Myocyte (in vitro differentiated cells): ENCODE measurements at regions not wholly inside any gene's neighbourhood (a gene's known extent, or its start where the extent isn't known, plus 50 kb on each side); places are given as distances from the start of the nearest gene placed in this dataset.

Source experiments
- DNase-seq: peaks from one replicate; pipeline ENCODE4 v3.0.0-alpha.2; 2012; ENCODE audit warnings: low read depth

DNA sequence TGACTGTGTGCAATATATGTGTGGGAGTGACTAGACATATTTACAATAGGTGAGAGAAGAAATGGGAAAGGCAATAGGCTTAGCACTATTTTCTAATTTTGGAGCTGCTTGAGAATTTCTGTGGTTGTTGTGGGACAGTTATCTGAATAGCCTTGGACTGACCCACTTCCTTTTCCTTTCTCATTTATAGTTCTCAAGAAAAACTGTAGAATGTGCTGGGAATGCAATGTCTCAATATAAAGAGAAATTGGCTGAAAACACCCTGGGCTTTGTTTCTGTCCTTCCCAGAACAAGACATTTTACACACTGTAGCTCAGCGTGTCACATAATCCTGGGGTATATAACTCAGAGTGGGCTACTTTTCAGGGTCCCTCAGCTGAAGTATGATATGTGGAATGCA is 153.0 kb upstream of the RHOBTB1 start:
- no peak for DNase-seq

DNA sequence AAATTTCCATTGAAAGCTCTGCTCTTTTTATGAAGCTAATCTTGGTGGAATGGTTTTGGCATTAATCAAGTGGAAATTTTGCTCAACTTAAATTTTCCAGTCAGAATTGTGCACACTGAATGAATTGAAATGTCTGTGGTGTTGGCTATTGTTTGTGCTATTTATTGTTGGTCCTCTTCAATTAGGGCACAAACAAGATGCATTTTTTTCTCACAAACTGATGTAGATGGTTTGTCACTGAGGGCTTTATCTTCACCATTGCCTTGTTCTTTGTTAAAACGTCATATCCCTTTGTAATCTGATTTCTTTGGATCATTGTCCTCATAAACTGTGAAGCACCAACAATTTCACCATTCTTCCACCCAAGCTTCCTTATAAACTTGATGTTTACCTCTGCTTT is 152.1 kb upstream of the RHOBTB1 start:
- no peak for DNase-seq

DNA sequence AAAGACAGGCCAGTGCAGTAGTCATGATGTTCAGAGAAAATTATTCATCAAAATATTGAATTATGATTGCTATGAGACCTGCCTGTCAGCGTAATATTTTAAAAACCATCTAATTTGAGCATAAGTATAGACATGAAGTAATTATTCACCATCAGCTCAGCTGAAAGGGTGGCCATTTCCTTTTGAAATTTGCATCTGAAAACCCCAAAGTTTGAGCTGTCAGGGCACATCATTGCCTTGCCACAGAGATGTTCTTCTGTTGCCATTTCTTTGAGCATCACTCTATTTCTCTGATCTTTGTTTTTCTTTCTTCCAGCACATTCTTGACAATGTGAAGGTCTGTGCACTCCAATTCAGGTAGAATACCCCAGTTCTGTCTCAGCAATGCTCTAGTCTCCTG is 147.5 kb upstream of the RHOBTB1 start:
- no peak for DNase-seq

DNA sequence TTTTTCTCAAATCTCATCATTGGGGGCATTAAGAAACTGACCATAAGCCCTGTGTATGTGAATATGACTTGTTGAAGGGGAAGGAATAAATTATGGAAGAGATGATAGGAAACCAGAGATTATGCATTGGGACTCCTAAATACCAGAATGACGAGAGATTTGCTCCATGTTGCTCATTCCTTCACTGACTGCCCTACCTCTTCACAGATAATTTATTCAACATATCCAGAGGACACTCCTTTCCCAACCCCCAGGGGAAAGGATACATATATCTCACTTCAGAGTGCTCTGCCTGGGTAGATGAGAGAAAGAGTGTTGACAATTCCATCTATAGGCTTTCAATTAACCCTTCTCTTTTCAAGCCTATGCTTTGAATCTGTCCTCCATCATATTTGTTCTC is 145.3 kb upstream of the RHOBTB1 start:
- DNase-seq = no peak

DNA sequence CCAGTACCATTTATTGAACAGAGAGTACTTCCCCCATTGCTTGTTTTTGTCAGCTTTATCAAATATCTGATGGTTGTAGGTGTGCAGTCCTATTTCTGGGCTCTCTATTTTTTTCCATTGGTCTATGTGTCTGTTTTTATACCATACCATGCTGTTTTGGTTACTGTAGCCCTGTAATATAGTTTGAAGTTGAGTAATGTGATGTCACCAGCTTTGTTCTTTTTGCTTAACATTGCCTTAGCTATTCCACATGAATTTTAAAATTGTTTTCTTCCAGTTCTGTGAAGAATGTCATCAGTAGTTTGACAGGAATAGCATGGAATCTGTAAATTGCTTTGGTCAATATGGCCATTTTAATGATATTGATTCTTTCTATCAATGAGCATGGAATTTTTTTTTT is 140.5 kb upstream of the RHOBTB1 start:
- DNase-seq = no peak

DNA sequence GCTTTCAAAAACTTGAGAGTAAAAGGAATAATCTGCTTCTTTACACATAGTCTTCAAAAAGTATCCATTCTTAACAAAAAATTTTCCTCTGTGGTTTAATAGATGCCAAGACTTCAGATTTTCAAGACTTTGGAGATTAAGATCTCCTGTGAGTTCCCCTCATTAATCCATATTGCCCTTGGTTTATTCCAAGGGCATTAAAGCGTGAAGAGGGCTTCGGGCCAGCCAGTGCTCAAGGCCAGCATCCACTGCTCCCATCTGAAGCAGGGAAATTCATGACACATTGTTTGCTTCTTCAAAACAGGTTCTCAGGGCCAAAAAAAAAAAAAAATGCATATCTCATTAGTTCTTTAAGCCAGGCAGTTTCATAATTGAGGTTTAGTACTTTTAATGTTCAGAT is 137.3 kb upstream of the RHOBTB1 start:
- DNase-seq = no peak

DNA sequence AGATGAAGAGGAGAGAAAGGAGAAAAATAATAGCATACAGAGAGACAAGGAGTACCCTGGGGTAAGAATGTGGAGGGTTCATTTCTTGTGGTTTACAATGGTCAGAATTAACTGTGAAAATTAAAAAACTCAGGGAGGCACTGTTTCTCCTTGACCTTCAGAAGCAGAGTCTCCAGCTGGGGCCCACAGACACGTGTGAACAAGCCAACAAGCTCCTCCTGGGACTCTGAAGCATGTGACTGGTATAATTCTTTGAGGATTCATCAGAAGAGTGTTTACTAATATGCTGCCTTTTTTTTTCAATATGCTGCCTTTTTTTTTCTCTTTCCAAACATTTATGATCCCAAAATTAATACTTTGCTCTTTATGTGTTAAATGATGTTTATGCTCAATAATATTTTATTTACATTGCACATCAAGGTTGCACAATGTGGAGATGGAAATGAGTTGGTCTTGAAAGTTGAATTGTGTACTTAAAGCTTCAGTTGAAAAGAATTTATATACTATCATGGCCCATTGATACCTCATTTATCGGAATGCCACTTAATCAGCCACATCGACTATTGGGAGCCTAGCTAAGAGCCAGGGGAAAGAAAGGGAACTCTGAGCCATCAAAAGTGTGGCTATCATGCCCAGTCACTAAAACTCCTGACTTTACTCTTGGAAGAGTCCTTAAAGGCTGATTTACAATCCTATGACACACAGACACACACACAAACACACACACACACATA is 134.7 kb upstream of the RHOBTB1 start:
- peak; percentile 49 for DNase-seq

DNA sequence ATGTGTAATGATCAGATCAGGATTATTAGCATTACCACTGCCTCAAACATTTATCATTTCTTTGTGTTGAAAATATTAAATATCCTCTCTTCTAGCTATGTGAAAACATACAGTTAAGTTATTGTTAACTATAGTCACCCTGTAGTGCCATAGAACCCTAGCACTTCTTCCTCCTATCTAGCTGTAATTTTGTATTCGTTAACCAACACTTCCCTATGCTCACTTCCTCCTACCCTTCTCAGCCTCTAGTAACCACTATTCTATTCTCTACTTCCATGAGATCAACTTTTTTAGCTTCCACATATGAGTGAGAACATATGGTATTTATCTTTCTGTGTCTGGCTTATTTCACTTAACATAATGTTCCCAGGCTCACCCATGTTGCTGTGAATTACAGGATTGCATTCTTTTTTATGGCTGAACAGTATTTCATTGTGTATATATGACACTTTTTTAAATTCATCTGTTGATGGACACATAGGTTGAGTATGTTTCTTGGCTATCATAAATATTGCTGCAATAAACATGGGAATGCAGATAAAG is 132.7 kb upstream of the RHOBTB1 start:
- DNase-seq = no peak

DNA sequence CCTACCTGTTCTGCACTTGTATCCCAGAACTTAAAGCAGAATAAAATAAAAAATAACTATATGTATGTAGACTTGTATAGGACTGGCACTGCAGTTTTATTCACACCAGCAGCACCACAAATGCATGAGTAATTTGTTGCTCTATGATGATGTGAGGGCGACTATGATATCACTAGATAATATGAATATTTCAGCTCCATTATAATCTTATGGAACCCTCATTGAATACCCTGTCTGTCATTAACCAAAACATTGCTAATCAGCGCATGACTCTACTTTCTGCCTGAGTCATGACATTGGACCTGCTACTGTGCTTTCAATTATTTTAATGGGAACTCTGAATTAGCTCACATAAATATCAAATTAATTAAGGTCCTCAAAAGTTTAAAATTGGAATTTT is 129.4 kb upstream of the RHOBTB1 start:
- no peak for DNase-seq

DNA sequence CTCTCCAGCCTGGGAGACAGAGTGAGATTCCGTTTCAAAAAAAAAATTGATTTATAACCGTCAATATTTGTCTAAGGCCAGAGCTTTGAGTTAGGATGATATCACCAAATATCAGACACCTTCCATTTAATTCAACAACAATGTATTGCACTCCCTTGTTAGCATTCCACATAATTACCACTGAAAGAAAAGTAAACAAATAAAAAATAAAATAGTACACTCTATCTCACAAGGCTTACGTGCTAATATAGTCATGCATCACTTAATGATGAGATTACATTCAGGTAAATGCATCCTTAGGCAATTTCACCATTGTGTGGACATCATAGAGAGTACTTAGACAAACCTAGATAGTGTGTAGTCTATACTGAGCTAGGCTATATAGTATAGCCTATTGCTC is 127.6 kb upstream of the RHOBTB1 start:
- DNase-seq = no peak

DNA sequence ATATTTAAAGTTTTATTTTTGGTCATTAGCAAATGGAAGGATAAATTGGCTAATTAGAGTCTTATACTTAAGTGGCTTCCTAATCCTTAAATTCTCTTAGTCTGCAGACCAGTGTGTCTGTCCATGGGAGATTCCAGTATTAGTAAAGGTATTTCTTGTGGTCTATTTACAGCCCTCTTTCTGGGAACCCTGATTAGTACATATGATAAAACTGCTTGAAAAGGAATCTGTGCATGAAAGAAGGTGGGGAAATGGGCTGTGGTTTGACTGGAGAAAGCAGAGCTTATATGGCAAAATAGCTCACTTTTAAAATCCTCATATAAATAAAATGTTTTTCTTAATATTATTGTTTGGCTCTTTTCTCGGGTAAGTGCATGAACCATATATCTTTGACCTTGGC is 124.5 kb upstream of the RHOBTB1 start:
- no peak for DNase-seq

DNA sequence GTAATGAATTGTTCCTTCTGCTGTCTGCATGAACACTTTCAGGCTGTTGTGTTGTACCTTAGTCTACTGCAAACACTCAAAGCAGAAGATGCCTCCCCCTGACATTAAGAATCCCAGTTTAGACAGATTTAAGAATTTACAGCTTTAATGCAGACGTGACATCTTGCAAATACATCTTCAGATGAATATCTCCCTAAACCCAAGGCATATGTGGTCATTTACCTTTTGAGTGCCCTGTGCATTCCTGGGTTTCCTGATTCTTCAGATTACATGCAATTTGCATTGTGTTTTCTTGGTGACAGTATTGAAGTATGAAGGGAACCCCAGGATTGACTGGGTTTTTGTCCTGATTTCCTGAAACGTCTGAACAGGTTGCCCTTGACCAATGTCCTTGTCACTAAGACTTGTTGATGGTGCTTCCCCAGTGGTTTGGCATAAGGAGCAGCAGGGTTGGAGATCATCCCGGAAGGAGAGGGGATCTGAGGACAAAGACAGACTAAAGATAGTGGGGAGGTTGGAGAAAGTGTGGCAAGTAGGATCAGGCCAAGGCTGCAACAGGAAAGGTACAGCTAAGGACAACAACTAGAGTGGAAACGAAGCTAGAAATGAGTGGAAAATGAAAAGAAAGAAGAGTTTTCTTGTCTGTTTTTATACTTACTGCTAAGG is 123.8 kb upstream of the RHOBTB1 start:
- DNase-seq = no peak

DNA sequence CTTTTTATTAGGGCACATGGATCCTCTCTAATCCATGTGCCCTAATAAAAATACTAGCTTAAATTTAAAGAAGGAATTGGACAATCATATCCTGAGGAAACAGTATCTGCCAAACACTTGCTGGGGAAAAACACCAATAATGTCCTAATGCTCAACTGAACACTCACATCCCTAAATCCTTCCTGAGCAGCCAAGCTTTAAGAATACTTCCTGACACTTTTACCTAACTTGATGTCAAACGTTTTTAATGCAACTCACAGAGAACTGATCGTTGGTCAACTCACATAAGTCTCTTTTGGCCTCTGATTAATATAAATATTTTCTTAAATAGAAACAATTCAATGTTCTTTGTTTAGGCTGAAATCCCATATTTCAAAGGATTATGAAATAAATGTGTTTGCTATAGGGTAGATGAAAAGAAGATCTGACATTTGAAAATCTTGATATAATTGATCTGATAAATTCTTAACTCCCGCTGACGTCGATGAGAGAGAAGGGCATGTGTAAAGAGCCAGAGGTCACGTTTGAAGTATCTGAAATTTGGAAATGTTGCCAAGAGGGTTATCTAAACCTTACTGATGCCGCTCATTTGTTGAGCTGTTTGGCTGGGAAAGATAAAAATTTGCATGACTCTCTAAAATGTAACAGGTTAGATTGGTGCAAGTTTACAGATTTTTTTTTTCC is 122.8 kb upstream of the RHOBTB1 start:
- no peak for DNase-seq

DNA sequence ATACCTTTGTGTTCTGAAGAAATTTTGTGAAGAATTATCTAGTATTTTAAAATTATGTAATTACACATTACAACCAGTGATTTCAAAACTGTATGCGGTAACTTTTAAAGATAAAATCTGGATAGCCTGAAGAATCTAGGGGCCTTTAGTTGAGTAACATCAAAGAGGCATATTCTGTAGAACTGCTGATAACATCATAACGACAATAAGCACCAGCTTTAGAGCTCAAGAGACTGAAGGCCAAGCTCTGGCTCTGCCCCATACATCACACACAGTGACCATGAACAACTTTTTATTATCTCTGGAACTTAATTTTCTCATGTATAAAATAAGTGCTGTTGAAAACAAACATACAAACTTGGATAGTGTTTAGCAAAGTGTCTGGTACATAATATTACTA is 121.1 kb upstream of the RHOBTB1 start:
- DNase-seq = no peak

DNA sequence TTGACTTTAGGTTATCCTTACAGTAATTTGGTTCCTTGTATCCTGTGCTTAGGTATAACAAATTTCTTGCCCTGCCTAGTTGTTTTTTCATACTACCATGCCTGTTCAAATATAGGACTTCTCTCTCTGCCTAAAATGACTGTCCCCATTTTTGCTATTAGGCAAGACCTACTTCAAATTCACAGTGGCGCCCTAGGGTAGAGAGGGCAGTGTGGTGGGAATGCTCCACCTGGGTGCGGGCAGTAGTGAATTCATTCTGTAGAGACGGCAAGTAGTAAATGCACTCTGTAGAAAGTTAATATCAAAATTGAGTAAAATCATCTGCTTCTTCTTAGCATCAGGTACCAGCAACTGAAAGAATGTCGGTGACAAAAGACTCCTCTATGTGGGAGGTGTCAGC is 120.4 kb upstream of the RHOBTB1 start:
- DNase-seq = no peak

DNA sequence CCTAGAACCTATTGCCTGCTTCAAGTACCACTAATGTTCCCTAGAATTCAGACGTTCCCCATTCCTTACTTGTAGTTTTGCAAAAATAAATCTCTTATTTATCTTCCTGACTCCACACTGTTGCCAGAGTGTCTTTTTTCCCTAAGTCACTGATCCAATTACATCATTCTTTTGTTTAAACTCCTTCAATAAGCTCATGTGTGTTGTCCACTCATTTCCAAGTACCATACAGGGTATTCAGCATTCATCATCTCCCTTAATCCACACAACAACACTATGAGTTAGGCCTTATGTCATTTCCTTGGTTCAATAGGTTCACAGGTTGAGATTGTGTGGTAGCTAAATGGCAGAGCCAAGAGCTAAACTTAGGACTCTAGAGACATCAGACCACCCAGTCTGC is 119.9 kb upstream of the RHOBTB1 start:
- no peak for DNase-seq

DNA sequence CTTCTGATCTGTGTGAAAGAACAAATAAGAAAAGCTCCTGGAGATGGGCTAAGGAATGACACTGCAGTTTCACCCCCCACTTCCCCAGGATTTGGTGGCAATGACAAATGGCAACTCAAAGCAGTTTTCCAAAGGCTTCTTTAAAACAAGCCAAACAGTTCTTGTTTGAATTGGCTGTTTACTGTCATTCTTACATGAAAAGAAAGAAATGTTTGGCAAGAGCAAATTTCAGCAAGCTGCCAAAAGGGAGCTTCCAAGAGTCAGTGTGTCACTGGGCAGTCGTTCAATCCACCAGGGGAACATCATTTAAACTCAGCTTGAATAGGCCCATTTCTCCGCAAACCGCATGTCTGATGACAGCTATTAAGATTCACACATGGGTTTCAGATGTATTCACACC is 119.0 kb upstream of the RHOBTB1 start:
- no peak for DNase-seq

DNA sequence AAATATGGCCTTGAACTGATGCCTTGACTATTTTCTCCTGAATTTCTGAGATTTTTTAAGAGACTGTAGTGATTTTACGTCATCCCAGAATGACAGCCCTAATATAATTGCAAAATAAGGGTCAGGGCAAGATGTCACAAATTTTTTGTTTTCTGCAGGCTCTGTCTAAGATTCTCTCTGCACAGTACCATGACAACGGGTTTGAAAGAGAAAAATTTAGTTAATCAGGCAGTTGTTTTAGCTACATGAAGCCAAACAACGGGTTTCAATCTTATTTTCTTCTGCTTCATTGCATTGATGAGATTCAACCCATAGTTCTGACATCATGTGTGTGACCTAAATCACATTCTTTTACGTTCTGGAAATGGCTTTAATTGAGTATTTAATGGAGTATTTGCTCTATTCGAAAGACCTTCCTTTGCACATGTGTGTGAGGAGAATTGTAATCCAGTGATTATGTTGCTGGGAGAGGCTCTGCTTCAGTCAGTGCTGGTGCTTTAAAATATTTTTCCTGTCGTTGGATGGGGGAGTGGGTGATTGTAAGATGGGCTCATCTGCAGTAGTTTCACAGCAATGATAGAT is 118.0 kb upstream of the RHOBTB1 start:
- no peak for DNase-seq

DNA sequence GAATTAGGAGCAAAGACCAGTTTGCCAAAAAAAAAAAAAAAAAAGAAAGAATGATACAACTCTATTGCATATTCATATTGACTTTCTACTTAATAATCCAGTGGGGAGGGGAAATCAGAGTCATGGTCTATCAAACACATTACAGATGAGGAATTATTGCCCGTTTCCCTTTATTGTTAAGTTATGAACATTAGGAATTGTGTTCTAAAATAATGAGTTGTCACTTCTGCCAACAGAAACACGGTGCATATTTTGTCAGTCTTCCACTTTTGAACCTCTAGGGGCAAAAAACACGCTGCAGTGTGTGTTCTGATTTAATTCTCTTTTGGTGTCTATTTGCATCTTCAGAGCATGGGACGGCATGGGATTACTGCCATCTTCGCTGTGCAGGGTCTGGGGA is 115.7 kb upstream of the RHOBTB1 start:
- DNase-seq = no peak

DNA sequence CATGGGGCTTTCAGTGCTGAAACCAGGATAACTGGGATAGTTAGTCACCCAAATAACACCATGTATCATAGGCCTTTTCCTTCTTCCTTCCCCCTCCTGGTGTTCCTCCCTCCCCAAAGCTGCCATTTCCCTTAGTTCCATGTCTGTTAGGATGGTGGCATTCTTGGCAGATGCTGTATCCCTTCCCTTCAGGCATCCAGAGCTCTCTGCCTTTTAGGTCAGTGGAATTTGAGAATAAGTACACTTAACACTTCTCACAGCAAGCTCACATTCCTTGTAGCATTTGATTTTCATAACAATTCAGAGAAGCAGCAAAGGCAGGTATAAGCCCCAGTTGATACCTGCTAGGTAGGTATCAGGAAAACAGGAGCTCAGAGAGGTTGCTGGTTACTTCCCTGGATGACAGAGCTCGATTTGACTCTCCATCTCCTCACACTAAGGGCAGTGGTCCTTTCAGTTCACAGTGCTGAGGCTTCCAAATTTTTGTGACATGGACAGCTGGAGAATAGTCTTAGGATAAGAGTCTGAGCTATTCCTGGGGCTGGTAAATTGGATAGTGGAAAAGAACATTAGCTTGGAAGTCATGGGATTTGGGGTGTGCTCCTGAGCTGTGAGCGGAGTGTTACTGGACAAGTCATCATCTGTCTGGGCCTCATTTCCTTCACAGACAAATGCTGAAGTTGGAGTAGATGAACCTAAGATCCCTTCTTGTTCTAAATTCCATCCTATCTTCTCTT is 108.7 kb upstream of the RHOBTB1 start:
- peak; percentile 58 for DNase-seq

DNA sequence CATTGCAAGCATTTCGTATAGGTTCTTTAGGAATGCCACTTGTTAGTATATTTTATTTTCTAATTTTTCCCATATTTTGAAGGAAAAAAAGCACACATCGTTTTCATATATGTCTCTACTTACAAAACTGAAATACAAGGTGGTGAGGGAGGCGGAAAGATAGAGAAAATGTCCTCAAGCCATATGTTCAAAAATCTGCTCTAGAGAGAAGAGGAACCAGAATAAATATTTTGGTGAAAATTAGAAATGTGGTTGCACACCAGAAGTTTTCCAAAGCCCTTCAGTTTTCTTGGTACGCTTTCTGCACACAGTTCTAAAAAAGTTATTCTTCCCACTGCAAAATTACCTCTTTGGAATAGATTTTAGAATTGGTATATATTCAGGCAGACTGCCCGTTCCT is 107.4 kb upstream of the RHOBTB1 start:
- no peak for DNase-seq
